ENCODE measurements at regions not wholly inside any gene's neighbourhood (a gene's known extent, or its start where the extent isn't known, plus 50 kb on each side); places are given as distances from the start of the nearest gene placed in this dataset.

GRCh38 chr5:133709209-133709725 lies 96.9 kb upstream of the FSTL4 start:
- TF ChIP-seq CTCF (conservative IDR thresholded peaks at IDR 0.05; ENCODE audit: low read depth, low read length) (no peak), EZH2 (IDR thresholded peaks at IDR 0.05; ENCODE audit: low read length, unreplicated experiment) (no peak)

Data from PC-3 (cell line).